Breast epithelium (tissue), 4 donors: ENCODE measurements at regions not wholly inside any gene's neighbourhood (a gene's known extent, or its start where the extent isn't known, plus 50 kb on each side); places are given as distances from the start of the nearest gene placed in this dataset.
A peak's percentile ranks its signal among the peaks of the same experiment; 100 is the strongest.

ENCODE experiments used
- DNase-seq, 2 donors: peaks; one replicate each; pipeline ENCODE4 v3.0.0-alpha.2; 2019; ENCODE audit warnings: low spot score in 2 of 2
- H3K27ac ChIP-seq, 2 donors: fragments of 200-600 bp; sonication (generic) in 1 of 2; one replicate each; pipeline ENCODE4 v1.5.1; 2016 to 2019; ENCODE audit warnings: mild to moderate bottlenecking in 1 of 2
- H3K27me3 ChIP-seq, 2 donors: fragments of 200-600 bp; sonication (generic) in 1 of 2; one replicate each; pipeline versions ENCODE4 v1.5.1 to v1.6.0; 2017 to 2019; ENCODE audit warnings: control low read depth in 1 of 2, mild to moderate bottlenecking in 1 of 2
- H3K36me3 ChIP-seq: fragments of 200-600 bp; one replicate; pipeline ENCODE4 v1.5.1; 2019
- H3K4me1 ChIP-seq, 2 donors: fragments of 200-600 bp; sonication (generic); one replicate each; pipeline ENCODE4 v1.5.1; 2016 to 2019; ENCODE audit warnings: control low read depth in 1 of 2
- H3K4me3 ChIP-seq, 3 donors: fragments of 200-600 bp; sonication (generic); 1 replicate in 2 of 3; 2 replicates in 1 of 3; pipeline ENCODE4 v1.5.1; 2016 to 2019; ENCODE audit warnings: mild to moderate bottlenecking in 3 of 3, moderate library complexity in 2 of 3
- H3K9me3 ChIP-seq, 2 donors: fragments of 200-600 bp; sonication (generic) in 1 of 2; one replicate each; pipeline ENCODE4 v1.5.1; 2016 to 2019; ENCODE audit warnings: control low read depth in 1 of 2
- CTCF ChIP-seq, 3 donors: fragments of 450-650 bp; IDR thresholded peaks; one replicate each; pipeline ENCODE4 v1.5.1; 2016 to 2017; ENCODE audit warnings: antibody characterized with exemption in 3 of 3, mild to moderate bottlenecking in 3 of 3, moderate library complexity in 3 of 3
- POLR2A ChIP-seq: fragments of 450-650 bp; IDR thresholded peaks from one replicate; pipeline ENCODE4 v1.6.1; 2016; ENCODE audit warnings: antibody characterized with exemption, mild to moderate bottlenecking, moderate library complexity
- POLR2AphosphoS5 ChIP-seq, 3 donors: sonication (generic); formaldehyde crosslinking; IDR thresholded peaks; one replicate each; pipeline ENCODE4 v1.6.1; 2017; ENCODE audit warnings: antibody characterized with exemption in 3 of 3
- intact Hi-C: fragments of 100-400 bp; cut with DNase I; formaldehyde crosslinking; loops from one replicate; pipeline ENCODE4 v1.15.1; 2023; ENCODE audit warnings: low total_unique reads

GRCh38 chr11:95531116-95531515 lies 258.5 kb downstream of the FAM76B start:
- peak overlapping the region in 1 of 2 donors; percentile 19 for H3K27ac ChIP-seq
- H3K4me1 ChIP-seq: no peaks in the 10 kb centered on the region
- TF ChIP-seq POLR2A: no peak
- TF ChIP-seq POLR2AphosphoS5 (IDR thresholded peaks at IDR 0.05): peak in 1 of 3 donors; percentile 17
- no peaks in the 10 kb centered on the region for H3K27me3 ChIP-seq
- no peak overlapping the region for H3K4me3 ChIP-seq
- intact Hi-C loops: no loop called here
- no peaks in the 10 kb centered on the region for H3K36me3 ChIP-seq
- DNase-seq: no peak
- H3K9me3 ChIP-seq: no peaks in the 10 kb centered on the region

- H3K9me3 ChIP-seq: no peaks in the 10 kb centered on the region
- no peak for DNase-seq
- H3K4me1 ChIP-seq: no peaks in the 10 kb centered on the region
- no peaks in the 10 kb centered on the region for H3K27me3 ChIP-seq
- intact Hi-C loops: no loop called here
- TF ChIP-seq POLR2A (no peak), CTCF (IDR thresholded peaks at IDR 0.05) (no peak), POLR2AphosphoS5 (IDR thresholded peaks at IDR 0.05) (no peak)
- H3K4me3 ChIP-seq: no peak overlapping the region
- H3K27ac ChIP-seq: no peak overlapping the region
- H3K36me3 ChIP-seq: no peaks in the 10 kb centered on the region
These were observed 265.1 kb downstream of the FAM76B start for GRCh38 chr11:95524314-95525036.

GRCh38 chr11:95522874-95523273 lies 266.7 kb downstream of the FAM76B start:
- Histone ChIP-seq H3K36me3 (no peaks in the 10 kb centered on the region), H3K27ac (no peak overlapping the region), H3K27me3 (no peaks in the 10 kb centered on the region), H3K4me3 (no peak overlapping the region), H3K4me1 (no peaks in the 10 kb centered on the region), H3K9me3 (no peaks in the 10 kb centered on the region)
- intact Hi-C loops: no loop called here
- TF ChIP-seq CTCF (IDR thresholded peaks at IDR 0.05) (no peak), POLR2AphosphoS5 (IDR thresholded peaks at IDR 0.05) (no peak), POLR2A (no peak)
- no peak for DNase-seq

GRCh38 chr11:95521862-95522261 lies 267.7 kb downstream of the FAM76B start:
- no peaks in the 10 kb centered on the region for H3K27me3 ChIP-seq
- no peaks in the 10 kb centered on the region for H3K4me1 ChIP-seq
- intact Hi-C loops: no loop called here
- H3K27ac ChIP-seq: no peak overlapping the region
- no peaks in the 10 kb centered on the region for H3K9me3 ChIP-seq
- DNase-seq: no peak
- TF ChIP-seq POLR2AphosphoS5 (IDR thresholded peaks at IDR 0.05) (no peak), POLR2A (no peak), CTCF (IDR thresholded peaks at IDR 0.05) (no peak)
- no peaks in the 10 kb centered on the region for H3K36me3 ChIP-seq
- no peak overlapping the region for H3K4me3 ChIP-seq

GRCh38 chr11:95521133-95521542 lies 268.4 kb downstream of the FAM76B start:
- Histone ChIP-seq H3K36me3 (no peaks in the 10 kb centered on the region), H3K27me3 (no peaks in the 10 kb centered on the region), H3K4me3 (no peak overlapping the region), H3K4me1 (no peaks in the 10 kb centered on the region), H3K27ac (peak overlapping the region; percentile 27 to 53), H3K9me3 (no peaks in the 10 kb centered on the region)
- intact Hi-C loops: no loop called here
- DNase-seq: peak in 1 of 2 donors; percentile 45
- TF ChIP-seq POLR2A (no peak), POLR2AphosphoS5 (IDR thresholded peaks at IDR 0.05) (no peak), CTCF (IDR thresholded peaks at IDR 0.05) (no peak)
